DOHH2 (cell line): ENCODE measurements at regions not wholly inside any gene's neighbourhood (a gene's known extent, or its start where the extent isn't known, plus 50 kb on each side); places are given as distances from the start of the nearest gene placed in this dataset.

ENCODE experiments used
- H3F3A ChIP-seq: fragments of 200-600 bp; sonication (generic), shearing (Covaris generic); 2 replicates; pipeline ENCODE4 v1.6.0; 2016; ENCODE audit warnings: antibody characterized with exemption, mild to moderate bottlenecking; ENCODE audit not compliant: control insufficient read depth, insufficient read depth
- H3K27ac ChIP-seq: fragments of 200-600 bp; sonication (generic); 2 replicates; pipeline ENCODE4 v1.5.1; 2014; ENCODE audit warnings: low read depth, mild to moderate bottlenecking, low read length, moderate library complexity
- H3K27me3 ChIP-seq: fragments of 200-600 bp; sonication (generic); 2 replicates; pipeline ENCODE4 v1.6.1; 2014; ENCODE audit warnings: mild to moderate bottlenecking, low read length, mixed read lengths; ENCODE audit not compliant: control insufficient read depth
- H3K36me3 ChIP-seq: fragments of 200-600 bp; sonication (generic); 2 replicates; pipeline ENCODE4 v1.6.1; 2014; ENCODE audit warnings: mild to moderate bottlenecking, low read length, moderate library complexity, mixed read lengths; ENCODE audit not compliant: control insufficient read depth
- H3K4me1 ChIP-seq: fragments of 200-600 bp; sonication (generic); 2 replicates; pipeline ENCODE4 v1.6.1; 2014; ENCODE audit warnings: mild to moderate bottlenecking, low read length, mixed read lengths; ENCODE audit not compliant: control insufficient read depth
- H3K4me2 ChIP-seq: fragments of 200-600 bp; sonication (generic); 2 replicates; pipeline ENCODE4 v1.6.0; 2014; ENCODE audit warnings: mild to moderate bottlenecking, low read length, moderate library complexity
- H3K4me3 ChIP-seq: fragments of 200-600 bp; sonication (generic); 2 replicates; pipeline ENCODE4 v1.5.1; 2014; ENCODE audit warnings: mild to moderate bottlenecking, low read length, mixed read lengths
- H3K79me2 ChIP-seq: fragments of 200-600 bp; sonication (generic); 2 replicates; pipeline ENCODE4 v1.6.1; 2014; ENCODE audit warnings: mild to moderate bottlenecking, low read length, mixed read lengths; ENCODE audit not compliant: control insufficient read depth
- H3K9me2 ChIP-seq: fragments of 200-600 bp; sonication (generic); replicated peaks from 2 replicates; pipeline ENCODE4 v1.6.1; 2014; ENCODE audit warnings: mild to moderate bottlenecking, low read length, mixed read lengths; ENCODE audit not compliant: control insufficient read depth
- H3K9me3 ChIP-seq: fragments of 200-600 bp; sonication (generic); 2 replicates; pipeline ENCODE4 v1.6.1; 2014; ENCODE audit warnings: antibody characterized with exemption, low read length, mixed read lengths; ENCODE audit not compliant: control insufficient read depth, insufficient read depth
- H4K20me1 ChIP-seq: fragments of 200-600 bp; sonication (generic); 2 replicates; pipeline ENCODE4 v1.6.0; 2014; ENCODE audit warnings: low read depth, mild to moderate bottlenecking, antibody characterized with exemption, low read length, moderate library complexity; ENCODE audit not compliant: control insufficient read depth, insufficient read depth
- EZH2phosphoT487 ChIP-seq: fragments of 200-600 bp; sonication (generic); IDR thresholded peaks from 2 replicates; pipeline ENCODE4 v1.6.1; 2017; ENCODE audit warnings: borderline replicate concordance, mild to moderate bottlenecking, antibody characterized with exemption, low read length, moderate library complexity, mixed read lengths
- TF ChIP-seq, protein P1 (sequence below): fragments of 200-600 bp; sonication (generic); IDR thresholded peaks from one replicate; pipeline ENCODE4 v1.5.1; 2014; ENCODE audit warnings: antibody characterized with exemption, mild to moderate bottlenecking, low read depth, low read length; ENCODE audit not compliant: poor library complexity, severe bottlenecking

DNA sequence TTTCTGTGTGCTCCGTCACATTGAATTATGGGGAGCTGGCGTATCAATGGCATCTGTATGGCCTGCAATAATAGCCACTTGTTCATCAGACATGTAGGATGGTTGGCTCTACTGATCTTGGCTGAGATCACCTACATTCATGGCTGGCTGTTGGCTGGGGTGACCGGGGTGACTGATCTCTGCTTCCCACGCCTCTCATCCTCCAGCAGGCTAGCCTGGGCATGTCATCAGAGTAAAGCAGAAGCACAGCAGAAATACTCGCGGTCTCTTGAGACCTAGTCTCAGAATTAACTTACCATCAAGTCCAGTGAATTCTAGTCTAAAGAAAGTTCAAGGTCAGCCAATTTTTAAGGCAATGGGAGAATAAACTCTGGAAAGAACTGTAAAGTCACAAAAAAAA lies 257.7 kb upstream of the GLI3 start:
- H3K4me3 ChIP-seq = no peak overlapping the region
- no peaks in the 10 kb centered on the region for H3K9me2 ChIP-seq
- H3K27ac ChIP-seq = no peak overlapping the region
- no peak overlapping the region for H3K4me2 ChIP-seq
- H3K79me2 ChIP-seq = no peaks in the 10 kb centered on the region
- TF ChIP-seq EZH2phosphoT487 = no peak
- TF ChIP-seq, protein P1, sequence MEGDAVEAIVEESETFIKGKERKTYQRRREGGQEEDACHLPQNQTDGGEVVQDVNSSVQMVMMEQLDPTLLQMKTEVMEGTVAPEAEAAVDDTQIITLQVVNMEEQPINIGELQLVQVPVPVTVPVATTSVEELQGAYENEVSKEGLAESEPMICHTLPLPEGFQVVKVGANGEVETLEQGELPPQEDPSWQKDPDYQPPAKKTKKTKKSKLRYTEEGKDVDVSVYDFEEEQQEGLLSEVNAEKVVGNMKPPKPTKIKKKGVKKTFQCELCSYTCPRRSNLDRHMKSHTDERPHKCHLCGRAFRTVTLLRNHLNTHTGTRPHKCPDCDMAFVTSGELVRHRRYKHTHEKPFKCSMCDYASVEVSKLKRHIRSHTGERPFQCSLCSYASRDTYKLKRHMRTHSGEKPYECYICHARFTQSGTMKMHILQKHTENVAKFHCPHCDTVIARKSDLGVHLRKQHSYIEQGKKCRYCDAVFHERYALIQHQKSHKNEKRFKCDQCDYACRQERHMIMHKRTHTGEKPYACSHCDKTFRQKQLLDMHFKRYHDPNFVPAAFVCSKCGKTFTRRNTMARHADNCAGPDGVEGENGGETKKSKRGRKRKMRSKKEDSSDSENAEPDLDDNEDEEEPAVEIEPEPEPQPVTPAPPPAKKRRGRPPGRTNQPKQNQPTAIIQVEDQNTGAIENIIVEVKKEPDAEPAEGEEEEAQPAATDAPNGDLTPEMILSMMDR = no peak
- H3K36me3 ChIP-seq = no peaks in the 10 kb centered on the region
- no peaks in the 10 kb centered on the region for H3F3A ChIP-seq
- H3K27me3 ChIP-seq = no peaks in the 10 kb centered on the region
- H4K20me1 ChIP-seq = no peaks in the 10 kb centered on the region
- H3K4me1 ChIP-seq = no peaks in the 10 kb centered on the region
- H3K9me3 ChIP-seq = no peaks in the 10 kb centered on the region

DNA sequence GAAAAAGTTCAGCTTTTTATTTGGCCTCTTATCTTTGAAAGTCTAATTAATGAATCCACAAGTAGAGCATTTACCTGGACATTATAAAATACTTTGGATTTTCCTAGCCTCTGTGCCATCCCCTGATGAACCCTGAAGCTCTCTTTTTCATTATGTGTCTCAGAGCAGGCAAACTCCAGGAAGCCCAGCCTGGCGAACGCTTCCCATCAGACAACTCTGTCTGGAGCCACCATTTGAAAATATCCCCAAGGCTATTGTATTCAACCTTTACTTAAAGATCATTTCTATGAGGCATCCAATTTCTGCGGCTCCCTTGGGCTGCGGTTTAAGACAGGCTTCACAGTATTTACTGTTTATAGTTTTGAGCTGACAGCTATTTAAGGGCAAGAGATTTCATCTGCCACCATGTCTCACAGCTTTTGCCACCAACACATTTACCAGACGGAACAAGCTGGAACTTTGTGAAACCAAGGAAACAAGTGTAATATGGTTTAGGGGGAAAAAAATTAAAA lies 257.2 kb upstream of the GLI3 start:
- H3K4me3 ChIP-seq = no peak overlapping the region
- no peaks in the 10 kb centered on the region for H3K4me1 ChIP-seq
- H3K9me3 ChIP-seq = no peaks in the 10 kb centered on the region
- no peaks in the 10 kb centered on the region for H4K20me1 ChIP-seq
- no peak overlapping the region for H3K27ac ChIP-seq
- no peaks in the 10 kb centered on the region for H3K9me2 ChIP-seq
- H3F3A ChIP-seq = no peaks in the 10 kb centered on the region
- TF ChIP-seq, protein P1 = no peak
- TF ChIP-seq EZH2phosphoT487 = no peak
- no peaks in the 10 kb centered on the region for H3K36me3 ChIP-seq
- no peak overlapping the region for H3K4me2 ChIP-seq
- no peaks in the 10 kb centered on the region for H3K79me2 ChIP-seq
- H3K27me3 ChIP-seq = no peaks in the 10 kb centered on the region

DNA sequence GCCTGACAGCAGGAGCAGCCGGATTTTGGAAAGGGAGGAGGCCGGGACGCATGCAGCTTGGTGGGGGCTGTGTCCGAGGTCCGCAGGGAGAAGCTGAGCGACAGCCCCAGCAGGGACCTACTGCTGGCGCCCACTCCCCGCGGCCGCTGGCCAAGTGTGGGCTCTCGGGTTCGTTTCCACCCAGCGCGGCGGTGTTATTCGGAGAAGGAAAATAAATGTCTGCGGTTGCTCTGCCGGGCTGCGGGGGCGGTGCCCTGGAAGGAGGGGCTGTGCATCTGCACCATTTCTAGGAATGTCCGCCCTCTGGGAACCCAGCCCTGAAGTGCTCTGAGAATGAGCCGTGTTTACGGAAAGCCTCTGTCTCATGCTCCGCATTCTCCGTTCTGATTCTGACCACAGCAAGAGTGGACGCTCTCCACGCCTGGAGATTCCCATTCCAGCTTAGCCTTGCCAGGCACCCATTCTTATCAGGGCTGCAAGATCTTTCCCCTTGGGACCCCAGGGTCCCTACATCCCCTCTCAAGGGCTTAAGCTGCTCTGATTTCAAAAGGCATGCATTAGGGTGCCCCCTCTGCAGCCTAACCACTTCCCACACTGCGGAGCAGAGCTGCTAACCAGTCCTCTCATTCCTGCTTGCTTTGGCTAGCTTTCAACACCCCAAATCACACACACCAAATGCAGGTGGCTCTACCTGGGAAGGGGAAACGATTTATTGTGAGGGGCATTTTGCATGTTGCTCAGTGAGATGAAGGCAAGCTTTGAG lies 256.6 kb upstream of the GLI3 start:
- Histone ChIP-seq H3K4me2 (no peak overlapping the region), H3K4me3 (no peak overlapping the region)

More for the DNA sequence above, 256.6 kb upstream of the GLI3 start:
- Histone ChIP-seq H3K4me1 (no peaks in the 10 kb centered on the region), H3K9me2 (no peaks in the 10 kb centered on the region), H3K27me3 (no peaks in the 10 kb centered on the region), H3F3A (no peaks in the 10 kb centered on the region), H4K20me1 (no peaks in the 10 kb centered on the region), H3K9me3 (no peaks in the 10 kb centered on the region), H3K79me2 (no peaks in the 10 kb centered on the region), H3K27ac (no peak overlapping the region), H3K36me3 (no peaks in the 10 kb centered on the region)
- TF ChIP-seq, protein P1 = no peak
- TF ChIP-seq EZH2phosphoT487 = no peak
